Motor neuron (in vitro differentiated cells): ENCODE measurements at regions not wholly inside any gene's neighbourhood (a gene's known extent, or its start where the extent isn't known, plus 50 kb on each side); places are given as distances from the start of the nearest gene placed in this dataset.

Experiments used
- ATAC-seq, 8 experiments: fragments of 200-7000 bp; cut with Tn5 transposase; replicated peaks in 6 of 8; 2 replicates each; pipeline ENCODE4 v1.8.0; 2021; ENCODE audit warnings: mild to moderate bottlenecking in 8 of 8, moderate library complexity in 8 of 8
- H3K27ac ChIP-seq, 2 donors: fragments of 250-450 bp; sonication (Bioruptor Pico); 2 replicates each; pipeline ENCODE4 v1.9.0; 2021; ENCODE audit warnings: antibody characterized with exemption in 2 of 2, mild to moderate bottlenecking in 2 of 2, moderate library complexity in 1 of 2
- H3K4me1 ChIP-seq, 2 donors: fragments of 250-450 bp; sonication (Bioruptor Pico); replicated peaks in 1 of 2; 2 replicates each; pipeline ENCODE4 v1.6.1; 2021; ENCODE audit warnings: antibody characterized with exemption in 2 of 2, mild to moderate bottlenecking in 2 of 2, moderate library complexity in 1 of 2
- H3K4me3 ChIP-seq, 5 donors: fragments of 250-450 bp; sonication (Bioruptor Pico); 2 replicates each; pipeline ENCODE4 v1.9.0; 2021; ENCODE audit warnings: antibody characterized with exemption in 5 of 5, mild to moderate bottlenecking in 5 of 5, moderate library complexity in 4 of 5
- WGBS, 10 experiments: fragments of 450-650 bp; shearing (Covaris generic); methylation state at CpG; one replicate each; pipeline ENCODE4 v1.0.0; 2022; 5-methylcytosine and 5-hydroxymethylcytosine counted together
- in situ Hi-C, 9 experiments: fragments of 400-800 bp; cut with MboI; loops; one replicate each; pipeline ENCODE4 v1.15.0; 2021; ENCODE audit warnings: low sequenced_read_pairs in 9 of 9, low pct_unique_long_range_greater_than_20kb in 2 of 9; ENCODE audit not compliant: unreplicated experiment in 9 of 9

DNA sequence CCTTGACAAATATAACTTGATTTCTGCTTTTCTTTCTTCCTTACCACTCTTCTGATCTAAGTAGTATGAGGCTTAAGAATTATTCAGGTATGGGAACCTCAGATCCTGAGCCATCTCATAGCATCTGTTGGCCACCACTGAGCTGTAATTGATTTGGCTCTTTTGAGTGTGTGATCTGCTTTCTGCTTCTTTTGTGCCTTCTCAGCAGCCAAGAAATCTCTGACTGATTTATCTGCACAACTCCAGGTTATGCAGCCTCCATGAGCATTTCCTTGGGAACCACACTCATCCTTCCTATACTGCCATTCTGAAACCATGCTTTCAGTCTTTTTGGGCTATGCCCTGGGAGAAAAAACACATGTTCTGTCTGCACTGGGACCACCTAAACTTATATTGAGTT lies 178.0 kb upstream of the FAM3C start:
- no peak overlapping the region for H3K27ac ChIP-seq
- in situ Hi-C loops = loop anchor here in 1 of 9 experiments (25.0 kb wide), 1 partner anchor 413 kb away; no protein-coding TSS in a partner anchor
- peaks cover 2 to 7% of the 10 kb centered on the region in 2 donors for H3K4me1 ChIP-seq
- no peak overlapping the region for H3K4me3 ChIP-seq
- ATAC-seq = peak in 1 of 8 experiments; percentile 49

DNA sequence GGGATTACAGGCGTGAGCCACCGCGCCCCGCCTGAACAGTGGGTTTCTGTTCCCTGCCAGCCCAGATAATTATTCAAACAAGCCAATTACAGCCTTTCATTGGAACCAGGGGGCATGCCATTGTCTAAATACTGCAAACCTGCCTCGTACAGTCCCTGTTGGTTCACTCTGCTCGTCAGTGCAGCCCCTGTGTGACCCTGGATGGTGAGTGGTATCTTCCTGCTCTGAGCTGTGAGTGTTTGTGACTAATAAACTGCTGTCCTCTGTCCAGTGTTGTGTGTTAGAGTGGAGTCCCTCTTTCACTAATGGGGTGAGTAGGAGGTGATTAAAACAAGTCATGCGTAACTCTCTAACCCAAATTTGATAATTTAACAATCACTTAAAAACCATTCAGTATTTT lies 176.5 kb upstream of the FAM3C start:
- no peak for ATAC-seq
- Histone ChIP-seq H3K4me1 (peaks cover 2 to 7% of the 10 kb centered on the region in 2 donors), H3K27ac (no peak overlapping the region), H3K4me3 (no peak overlapping the region)
- in situ Hi-C loops = loop anchor here in 1 of 9 experiments (25.0 kb wide), 1 partner anchor 415 kb away; no protein-coding TSS in a partner anchor
- 54 to 100% (median 87%) methylated on average over 1 to 6 of the region's 7 CpGs; no CpG with 5 or more reads in 3 of the 10 experiments for WGBS, 10 experiments

DNA sequence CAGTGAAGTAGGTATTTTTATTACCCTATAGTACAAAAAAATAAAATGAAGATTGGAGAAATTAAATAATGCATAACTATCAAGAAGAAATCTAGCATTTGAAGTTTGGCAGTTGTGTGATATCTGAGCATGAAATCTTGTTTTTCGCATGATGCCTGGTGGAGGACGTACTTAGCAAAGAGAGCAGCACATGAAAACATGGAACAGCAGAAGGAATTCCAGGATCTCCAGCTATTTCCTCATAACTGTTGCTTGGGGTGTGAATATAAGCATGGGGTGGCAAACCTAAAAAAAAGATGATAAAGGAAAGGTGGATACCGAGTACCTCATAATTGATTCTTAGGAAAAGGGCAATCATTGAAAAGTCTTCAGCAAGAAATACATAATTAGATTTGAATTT lies 174.3 kb upstream of the FAM3C start:
- in situ Hi-C loops = loop anchor here in 1 of 9 experiments (25.0 kb wide), 1 partner anchor 417 kb away; no protein-coding TSS in a partner anchor
- Histone ChIP-seq H3K4me3 (no peak overlapping the region), H3K4me1 (peaks cover 0 to 2% of the 10 kb centered on the region in 2 donors), H3K27ac (no peak overlapping the region)
- WGBS, 10 experiments = 70 to 100% (median 96%) methylated on average over 1 to 3 of the region's 3 CpGs; no CpG with 5 or more reads in 1 of the 10 experiments
- no peak for ATAC-seq

- in situ Hi-C loops = loop anchor here in 1 of 9 experiments (25.0 kb wide), 1 partner anchor 424 kb away; no protein-coding TSS in a partner anchor
- WGBS, 10 experiments = 0 to 80% (median 33%) methylated on average over 1 of the region's 1 CpG; no CpG with 5 or more reads in 5 of the 10 experiments
- Histone ChIP-seq H3K4me1 (no peaks in the 10 kb centered on the region), H3K4me3 (no peak overlapping the region), H3K27ac (no peak overlapping the region)
- ATAC-seq = peak in 2 of 8 experiments; percentile 28 to 41
These were observed 167.1 kb upstream of the FAM3C start for GRCh38 chr7:121563177-121563576.

DNA sequence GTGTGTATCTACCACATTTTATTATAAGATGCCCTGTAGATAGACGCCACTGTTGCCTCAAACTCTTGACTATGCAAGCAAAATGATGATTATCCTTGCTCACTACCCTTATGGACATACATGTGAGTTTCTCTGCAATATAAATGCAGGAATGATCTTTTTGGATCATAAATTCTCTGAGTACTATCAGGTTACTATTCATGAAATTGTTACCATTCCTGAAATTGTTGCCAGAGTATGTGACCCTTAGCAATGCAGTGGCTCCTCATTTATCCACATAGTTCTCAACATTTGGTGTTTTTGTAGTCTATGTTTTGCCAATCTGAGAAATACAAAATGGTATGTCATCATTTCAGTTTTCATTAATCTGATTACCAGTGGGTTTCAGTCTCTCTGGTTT lies 166.2 kb upstream of the FAM3C start:
- 22 to 100% (median 88%) methylated on average over 1 of the region's 1 CpG; no CpG with 5 or more reads in 2 of the 10 experiments for WGBS, 10 experiments
- H3K4me1 ChIP-seq = no peaks in the 10 kb centered on the region
- no peak overlapping the region for H3K27ac ChIP-seq
- in situ Hi-C loops = loop anchor here in 1 of 9 experiments (25.0 kb wide), 1 partner anchor 425 kb away; no protein-coding TSS in a partner anchor
- peak in 3 of 8 experiments; percentile 64 to 89 (median 68) for ATAC-seq
- no peak overlapping the region for H3K4me3 ChIP-seq

DNA sequence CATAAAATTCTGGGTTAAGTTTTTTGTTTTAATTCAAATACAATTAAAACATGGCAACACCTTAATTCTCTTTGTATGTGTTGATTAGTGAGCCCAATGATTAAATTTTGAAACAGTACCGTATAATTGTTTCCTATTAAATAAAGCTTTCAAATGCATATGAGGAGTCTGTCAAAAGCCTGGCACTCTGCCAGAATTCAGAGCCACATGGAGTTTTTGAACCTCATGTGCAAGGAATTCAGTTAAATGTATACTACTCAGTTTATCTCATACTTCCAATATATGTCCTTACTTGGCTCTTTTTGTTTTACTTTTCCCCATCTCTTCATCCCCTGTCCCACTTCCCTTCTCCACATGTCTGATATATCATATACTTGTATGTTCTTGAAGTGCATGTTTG lies 165.6 kb upstream of the FAM3C start:
- 0 to 80% (median 62%) methylated on average over 1 of the region's 1 CpG; no CpG with 5 or more reads in 2 of the 10 experiments for whole genome bisulfite sequencing, 10 experiments
- in situ Hi-C loops = loop anchor here in 1 of 9 experiments (25.0 kb wide), 1 partner anchor 426 kb away; no protein-coding TSS in a partner anchor

GRCh38 chr7:121560267-121560990 lies 164.3 kb upstream of the FAM3C start:
- no peak for ATAC-seq
- Histone ChIP-seq H3K4me3 (no peak overlapping the region), H3K4me1 (no peaks in the 10 kb centered on the region), H3K27ac (no peak overlapping the region)
- in situ Hi-C loops = loop anchor here in 1 of 9 experiments (25.0 kb wide), 1 partner anchor 427 kb away; no protein-coding TSS in a partner anchor
- 44 to 100% (median 89%) methylated on average over 2 to 3 of the region's 3 CpGs for WGBS, 10 experiments

More for the DNA sequence above, 165.6 kb upstream of the FAM3C start:
- ATAC-seq = no peak
- no peak overlapping the region for H3K4me3 ChIP-seq
- no peaks in the 10 kb centered on the region for H3K4me1 ChIP-seq
- H3K27ac ChIP-seq = no peak overlapping the region

GRCh38 chr7:121558288-121558687 lies 162.2 kb upstream of the FAM3C start:
- ATAC-seq = no peak
- H3K27ac ChIP-seq = no peak overlapping the region

DNA sequence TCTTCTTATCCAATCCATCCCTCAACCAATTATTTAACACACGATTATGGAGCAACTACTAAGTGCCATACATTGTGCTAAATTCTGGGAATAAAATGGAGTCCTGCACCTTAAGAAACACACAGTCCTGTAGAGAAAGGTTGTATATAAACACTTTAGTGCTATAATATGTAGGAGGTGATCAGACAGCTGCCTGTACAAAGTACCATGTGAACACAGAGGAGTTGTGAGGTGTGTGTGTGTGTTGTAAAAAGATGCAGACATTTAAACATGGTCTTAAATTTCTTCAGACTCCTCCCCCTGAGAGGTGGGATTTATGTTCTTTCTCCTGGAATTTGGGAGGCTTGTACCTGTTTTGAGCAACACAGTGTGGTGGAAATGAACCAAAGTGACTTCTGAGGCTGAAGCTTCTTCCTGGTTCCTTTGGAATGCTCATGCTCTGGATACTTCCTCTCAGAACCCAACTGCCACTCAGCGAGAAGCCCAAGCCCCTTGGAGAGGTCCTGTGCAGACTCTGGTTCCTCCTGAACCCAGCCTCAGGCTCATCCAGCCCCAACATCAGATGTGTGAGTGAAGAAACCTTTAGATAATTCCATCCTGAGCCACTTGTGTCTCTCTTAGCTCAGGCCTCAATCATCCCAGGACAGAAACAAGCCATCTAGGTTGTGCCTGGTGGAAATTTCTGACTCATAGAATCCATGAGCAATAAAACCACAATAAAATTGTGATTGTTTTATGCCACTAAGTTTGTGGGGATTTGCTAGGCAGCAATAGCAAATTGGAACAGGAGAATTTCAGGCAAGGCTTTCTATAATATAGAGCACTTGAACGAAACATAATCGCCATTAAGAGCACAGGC lies 161.2 kb upstream of the FAM3C start:
- in situ Hi-C loops = loop anchor here in 2 of 9 experiments (10.0 to 25.0 kb wide), 2 partner anchors 192 to 430 kb away; no protein-coding TSS in a partner anchor
- 89 to 100% (median 100%) methylated on average over 1 to 3 of the region's 4 CpGs; no CpG with 5 or more reads in 3 of the 10 experiments for WGBS, 10 experiments
- no peak overlapping the region for H3K4me3 ChIP-seq
- ATAC-seq = no peak
- no peak overlapping the region for H3K27ac ChIP-seq
- H3K4me1 ChIP-seq = no peaks in the 10 kb centered on the region

More at GRCh38 chr7:121558288-121558687, 162.2 kb upstream of the FAM3C start:
- in situ Hi-C loops = loop anchor here in 2 of 9 experiments (10.0 to 25.0 kb wide), 2 partner anchors 193 to 429 kb away; no protein-coding TSS in a partner anchor
- H3K4me1 ChIP-seq = no peaks in the 10 kb centered on the region
- WGBS, 10 experiments = 40 to 75% (median 59%) methylated on average over 1 to 2 of the region's 2 CpGs; no CpG with 5 or more reads in 4 of the 10 experiments
- no peak overlapping the region for H3K4me3 ChIP-seq

- Histone ChIP-seq H3K27ac (no peak overlapping the region), H3K4me3 (no peak overlapping the region), H3K4me1 (no peaks in the 10 kb centered on the region)
- in situ Hi-C loops = loop anchor here in 2 of 9 experiments (10.0 to 25.0 kb wide), 2 partner anchors 191 to 432 kb away; no protein-coding TSS in a partner anchor
- WGBS, 10 experiments = 43 to 100% (median 77%) methylated on average over 1 to 3 of the region's 3 CpGs
- no peak for ATAC-seq
These were observed 159.4 kb upstream of the FAM3C start for GRCh38 chr7:121555558-121555957.

DNA sequence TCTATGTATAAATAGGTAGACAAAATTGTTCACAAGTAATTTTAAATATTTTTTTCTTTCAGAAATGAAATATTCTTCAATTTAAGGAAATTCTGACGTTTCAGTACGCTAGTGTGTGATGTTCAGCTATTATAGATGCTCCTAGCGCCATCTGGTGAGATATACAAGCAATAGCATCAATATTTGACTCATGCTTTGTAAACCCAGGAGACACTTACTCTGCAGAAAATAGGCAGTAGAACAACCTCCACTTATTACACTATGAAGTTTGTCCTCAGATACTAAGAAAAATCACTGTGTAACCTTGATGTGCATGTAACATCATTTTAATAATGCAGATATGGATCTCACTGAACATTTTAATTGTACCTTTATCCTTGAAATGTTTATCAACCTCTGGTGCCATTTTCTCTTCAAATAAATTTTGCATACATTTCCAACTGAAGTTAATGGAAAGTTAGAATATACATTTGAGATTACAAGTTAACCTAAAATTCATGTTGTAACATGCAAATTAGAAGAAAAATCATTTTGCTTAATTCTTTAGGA lies 151.5 kb upstream of the FAM3C start:
- 0 to 8% (median 0%) methylated on average over 1 to 3 of the region's 3 CpGs for WGBS, 10 experiments
- ATAC-seq = peak in 7 of 8 experiments; percentile 65 to 90 (median 78)
- no peaks in the 10 kb centered on the region for H3K4me1 ChIP-seq
- no peak overlapping the region for H3K4me3 ChIP-seq
- no peak overlapping the region for H3K27ac ChIP-seq
- in situ Hi-C loops = loop anchor here in 5 of 9 experiments (25.0 kb wide), 3 partner anchors 160 to 410 kb away; partner anchors contain the start of gene FAM3C (in 1 of the 5)
